NCI-H526 (cell line): ENCODE measurements at regions not wholly inside any gene's neighbourhood (a gene's known extent, or its start where the extent isn't known, plus 50 kb on each side); places are given as distances from the start of the nearest gene placed in this dataset.
"Not testable (repeated sequence)": the region's sequence is repeated elsewhere in the genome, so short reads cannot be mapped to it uniquely, and the experiment has no call there.

ENCODE experiments used
- DNase-seq, 2 experiments: peaks; one replicate each; lab custom pipeline; 2025; lab: John Stamatoyannopoulos, UW

GRCh38 chr2:125634662-125635061 is 1021.3 kb upstream of the GYPC start:
- DNase-seq = no peak

GRCh38 chr2:125638345-125638744 is 1017.6 kb upstream of the GYPC start:
- DNase-seq = no peak

- DNase-seq = no peak
These were observed 1013.9 kb upstream of the GYPC start for GRCh38 chr2:125642032-125642431.

GRCh38 chr2:125643128-125643527 is 1012.8 kb upstream of the GYPC start:
- no peak for DNase-seq

GRCh38 chr2:125643585-125643984 is 1012.4 kb upstream of the GYPC start:
- no peak for DNase-seq

- DNase-seq = no peak
These were observed 1011.7 kb upstream of the GYPC start for GRCh38 chr2:125644257-125644656.

- no peak for DNase-seq
These were observed 1003.7 kb upstream of the GYPC start for GRCh38 chr2:125652280-125652679.

- no peak for DNase-seq
These were observed 1001.7 kb upstream of the GYPC start for GRCh38 chr2:125654226-125654625.

- no peak for DNase-seq
These were observed 999.8 kb upstream of the GYPC start for GRCh38 chr2:125656190-125656589.

- no peak for DNase-seq
These were observed 997.4 kb upstream of the GYPC start for GRCh38 chr2:125658583-125658982.

GRCh38 chr2:125660369-125660768 is 995.6 kb upstream of the GYPC start:
- DNase-seq = not testable (repeated sequence)

- no peak for DNase-seq
These were observed 988.3 kb upstream of the GYPC start for GRCh38 chr2:125667630-125668029.

GRCh38 chr2:125679903-125680302 is 976.1 kb upstream of the GYPC start:
- DNase-seq = no peak

- no peak for DNase-seq
These were observed 975.1 kb upstream of the GYPC start for GRCh38 chr2:125680809-125681208.

- DNase-seq = no peak
These were observed 974.4 kb upstream of the GYPC start for GRCh38 chr2:125681576-125681975.

GRCh38 chr2:125681976-125682805 is 973.8 kb upstream of the GYPC start:
- DNase-seq = no peak

GRCh38 chr2:125684256-125684655 is 971.7 kb upstream of the GYPC start:
- no peak for DNase-seq

- DNase-seq = no peak
These were observed 971.0 kb upstream of the GYPC start for GRCh38 chr2:125684932-125685331.

GRCh38 chr2:125696560-125696959 is 959.4 kb upstream of the GYPC start:
- no peak for DNase-seq

GRCh38 chr2:125698280-125698679 is 957.7 kb upstream of the GYPC start:
- no peak for DNase-seq

- no peak for DNase-seq
These were observed 954.9 kb upstream of the GYPC start for GRCh38 chr2:125701070-125701469.

- DNase-seq = no peak
These were observed 948.3 kb upstream of the GYPC start for GRCh38 chr2:125707611-125708010.

- DNase-seq = no peak
These were observed 945.4 kb upstream of the GYPC start for GRCh38 chr2:125710561-125710960.

GRCh38 chr2:125711075-125711474 is 944.9 kb upstream of the GYPC start:
- no peak for DNase-seq
